DND-41 (cell line): ENCODE measurements at regions not wholly inside any gene's neighbourhood (a gene's known extent, or its start where the extent isn't known, plus 50 kb on each side); places are given as distances from the start of the nearest gene placed in this dataset.

Experiments used
- ATAC-seq: fragments of 200-7000 bp; cut with Tn5 transposase; 3 replicates; pipeline ENCODE4 v1.9.1; 2021; ENCODE audit warnings: low read depth; ENCODE audit not compliant: insufficient read depth
- DNase-seq: peaks from one replicate; pipeline ENCODE4 v3.0.0-alpha.2; 2020
- H2AFZ ChIP-seq: 2 replicates; pipeline ENCODE4 v1.6.0; 2012; ENCODE audit warnings: low read depth, low read length
- H3K27ac ChIP-seq: 2 replicates; pipeline ENCODE4 v1.5.1; 2012; ENCODE audit warnings: low read length, inconsistent platforms
- H3K27me3 ChIP-seq: fragments of 200-600 bp; sonication (generic); 2 replicates; pipeline ENCODE4 v1.6.0; 2012; ENCODE audit warnings: low read length, mild to moderate bottlenecking, inconsistent platforms; ENCODE audit not compliant: insufficient read depth, poor library complexity
- H3K36me3 ChIP-seq: 2 replicates; pipeline ENCODE4 v1.5.1; 2012; ENCODE audit warnings: low read length, inconsistent platforms; ENCODE audit not compliant: insufficient read depth
- H3K4me1 ChIP-seq: 2 replicates; pipeline ENCODE4 v1.5.1; 2012; ENCODE audit warnings: mild to moderate bottlenecking, low read length; ENCODE audit not compliant: insufficient read depth
- H3K4me2 ChIP-seq: 2 replicates; pipeline ENCODE4 v1.6.0; 2012; ENCODE audit warnings: mild to moderate bottlenecking, moderate library complexity, low read length, inconsistent platforms; ENCODE audit not compliant: insufficient read depth
- H3K4me3 ChIP-seq, 2 experiments: fragments of 200-600 bp in 1 of 2; shearing (Covaris generic) in 1 of 2; 2 replicates each; pipeline ENCODE4 v1.5.1; 2012 to 2016; ENCODE audit warnings: inconsistent platforms in 2 of 2, low read length in 2 of 2, mild to moderate bottlenecking in 2 of 2, low read depth in 1 of 2, moderate library complexity in 1 of 2
- H3K79me2 ChIP-seq: 2 replicates; pipeline ENCODE4 v1.6.0; 2012; ENCODE audit warnings: low read length, inconsistent platforms; ENCODE audit not compliant: insufficient read depth
- H3K9ac ChIP-seq: 2 replicates; pipeline ENCODE4 v1.6.0; 2012; ENCODE audit warnings: low read depth, mild to moderate bottlenecking, inconsistent platforms, low read length, moderate library complexity
- H3K9me3 ChIP-seq: 2 replicates; pipeline ENCODE4 v1.5.1; 2012; ENCODE audit warnings: low read length, moderate library complexity, mild to moderate bottlenecking, inconsistent platforms; ENCODE audit not compliant: insufficient read depth, severe bottlenecking
- H4K20me1 ChIP-seq: 2 replicates; pipeline ENCODE4 v1.6.0; 2012; ENCODE audit warnings: low read length; ENCODE audit not compliant: insufficient read depth
- EZH2 ChIP-seq: IDR thresholded peaks from 3 replicates; pipeline ENCODE4 v1.6.1; 2012; ENCODE audit warnings: borderline replicate concordance, low read depth, mild to moderate bottlenecking, moderate library complexity, low read length, inconsistent platforms; ENCODE audit not compliant: severe bottlenecking
- TF ChIP-seq, protein P1 (sequence below): IDR thresholded peaks from 2 replicates; pipeline ENCODE4 v1.5.1; 2012; ENCODE audit warnings: borderline replicate concordance, low read length, moderate library complexity, mild to moderate bottlenecking; ENCODE audit not compliant: poor library complexity, severe bottlenecking; ENCODE audit errors: extremely low read depth

DNA sequence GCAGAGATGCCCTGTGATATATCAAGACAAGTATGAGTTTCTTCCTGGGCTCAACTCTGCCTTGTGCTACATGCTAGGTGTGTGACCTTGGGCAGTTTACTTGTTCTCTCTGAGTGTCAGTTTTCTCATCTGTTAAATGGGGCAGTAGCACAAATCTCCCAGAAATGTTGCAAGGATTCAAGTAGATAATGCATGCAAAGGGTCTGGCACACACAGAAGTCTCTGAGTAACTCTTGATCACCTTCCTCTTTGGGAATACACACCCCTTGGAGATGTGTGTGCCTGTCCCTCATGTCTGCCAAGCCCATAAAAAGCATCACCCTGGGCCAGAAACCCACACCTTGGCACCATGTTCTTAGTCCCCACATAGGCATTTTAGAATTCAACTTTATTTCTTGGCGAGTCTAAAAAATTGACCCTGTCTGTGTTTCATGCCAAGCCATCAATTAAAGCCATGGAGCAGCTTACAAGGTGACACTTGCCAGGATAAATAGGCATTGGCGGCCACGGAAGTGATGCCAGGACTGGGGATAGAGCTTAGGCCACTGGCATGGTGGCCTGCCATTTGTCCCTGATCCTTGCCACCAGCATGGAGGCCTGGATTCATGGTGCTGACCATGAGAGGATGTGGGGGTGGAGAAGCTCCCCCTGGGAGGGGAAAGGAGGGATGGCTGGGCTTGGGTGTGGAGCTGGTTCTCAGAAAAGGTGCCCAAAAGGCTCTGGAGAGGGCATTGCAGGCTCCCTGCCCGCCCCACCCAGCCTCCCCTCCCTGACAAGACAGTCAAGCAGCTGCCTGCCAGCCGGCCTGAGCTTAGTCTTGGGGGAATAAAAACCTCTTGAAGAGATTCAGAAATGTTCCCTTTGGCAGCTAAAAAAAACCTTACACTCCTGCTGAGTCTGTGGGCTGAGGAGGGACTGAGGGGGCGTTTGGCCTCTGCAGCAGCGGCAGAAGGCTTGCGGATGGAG is 118.0 kb upstream of the IPO9 start:
- Histone ChIP-seq H3K4me3 (no peak overlapping the region), H4K20me1 (peaks cover 3% of the 10 kb centered on the region), H2AFZ (no peak overlapping the region), H3K27ac (no peak overlapping the region), H3K4me1 (no peaks in the 10 kb centered on the region), H3K36me3 (no peaks in the 10 kb centered on the region), H3K9me3 (no peaks in the 10 kb centered on the region), H3K4me2 (no peak overlapping the region), H3K9ac (no peak overlapping the region), H3K27me3 (peaks cover 13% of the 10 kb centered on the region), H3K79me2 (no peaks in the 10 kb centered on the region)
- ATAC-seq (no peak), DNase-seq (no peak)
- TF ChIP-seq EZH2 = no peak
- TF ChIP-seq, protein P1, sequence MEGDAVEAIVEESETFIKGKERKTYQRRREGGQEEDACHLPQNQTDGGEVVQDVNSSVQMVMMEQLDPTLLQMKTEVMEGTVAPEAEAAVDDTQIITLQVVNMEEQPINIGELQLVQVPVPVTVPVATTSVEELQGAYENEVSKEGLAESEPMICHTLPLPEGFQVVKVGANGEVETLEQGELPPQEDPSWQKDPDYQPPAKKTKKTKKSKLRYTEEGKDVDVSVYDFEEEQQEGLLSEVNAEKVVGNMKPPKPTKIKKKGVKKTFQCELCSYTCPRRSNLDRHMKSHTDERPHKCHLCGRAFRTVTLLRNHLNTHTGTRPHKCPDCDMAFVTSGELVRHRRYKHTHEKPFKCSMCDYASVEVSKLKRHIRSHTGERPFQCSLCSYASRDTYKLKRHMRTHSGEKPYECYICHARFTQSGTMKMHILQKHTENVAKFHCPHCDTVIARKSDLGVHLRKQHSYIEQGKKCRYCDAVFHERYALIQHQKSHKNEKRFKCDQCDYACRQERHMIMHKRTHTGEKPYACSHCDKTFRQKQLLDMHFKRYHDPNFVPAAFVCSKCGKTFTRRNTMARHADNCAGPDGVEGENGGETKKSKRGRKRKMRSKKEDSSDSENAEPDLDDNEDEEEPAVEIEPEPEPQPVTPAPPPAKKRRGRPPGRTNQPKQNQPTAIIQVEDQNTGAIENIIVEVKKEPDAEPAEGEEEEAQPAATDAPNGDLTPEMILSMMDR = no peak

DNA sequence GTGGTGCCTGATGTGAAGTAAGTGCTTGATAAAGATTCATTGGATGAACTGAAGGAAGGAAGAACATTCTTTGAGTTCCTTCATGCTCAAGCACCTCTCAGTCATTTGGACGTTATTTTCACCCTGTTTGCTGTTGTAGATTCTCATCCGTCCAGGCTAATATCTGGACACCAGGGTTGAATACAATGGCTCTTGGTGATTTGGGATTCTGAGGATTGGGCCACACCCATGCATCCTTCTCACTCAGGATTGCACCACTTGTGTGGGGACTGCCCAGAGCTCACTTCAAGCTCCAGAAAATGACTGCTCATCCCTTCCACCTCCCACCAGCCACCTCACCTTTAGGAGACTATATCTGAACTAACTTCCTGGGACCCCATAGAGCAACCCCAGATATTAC is 117.1 kb upstream of the IPO9 start:
- no peak overlapping the region for H3K4me2 ChIP-seq
- no peak overlapping the region for H3K27ac ChIP-seq

DNA sequence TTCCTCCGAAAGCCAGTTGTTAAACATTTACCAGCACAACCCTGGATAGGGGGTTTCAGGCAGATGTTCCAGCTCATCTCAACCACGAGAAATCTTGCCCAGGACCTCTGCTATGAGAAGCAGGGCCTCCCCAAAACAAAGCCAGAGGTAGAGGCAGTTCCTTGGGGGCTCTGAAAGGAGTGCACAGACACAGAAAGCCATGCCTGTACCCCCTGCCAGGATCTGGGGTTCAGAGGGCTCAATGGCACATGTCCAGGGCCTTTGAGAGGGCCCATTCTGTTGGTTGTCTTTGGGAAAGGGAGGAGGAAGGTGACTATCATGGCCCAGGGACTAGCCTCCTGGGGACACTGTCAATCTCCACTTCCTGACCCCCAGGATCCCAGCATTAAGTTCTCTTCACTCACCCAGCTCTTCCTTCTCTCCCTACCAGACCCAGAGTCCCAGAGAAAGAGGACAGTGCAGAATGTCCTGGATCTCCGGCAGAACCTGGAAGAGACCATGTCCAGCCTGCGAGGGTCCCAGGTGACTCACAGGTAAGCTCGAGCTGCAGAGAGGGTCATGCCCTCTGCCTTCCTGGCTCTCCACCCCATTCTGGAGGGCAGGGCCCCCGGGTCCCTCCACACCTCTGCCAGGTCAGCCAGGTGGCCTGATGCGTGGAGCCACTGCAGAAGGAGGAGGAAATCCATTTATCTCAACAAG is 116.4 kb upstream of the IPO9 start:
- TF ChIP-seq, protein P1 = no peak
- no peak for TF ChIP-seq EZH2
- H3K9me3 ChIP-seq = no peaks in the 10 kb centered on the region
- no peaks in the 10 kb centered on the region for H3K36me3 ChIP-seq
- no peak overlapping the region for H3K27ac ChIP-seq
- H2AFZ ChIP-seq = no peak overlapping the region
- DNase-seq (no peak), ATAC-seq (no peak)
- H3K9ac ChIP-seq = no peak overlapping the region
- H3K27me3 ChIP-seq = peaks cover 7% of the 10 kb centered on the region
- H3K4me2 ChIP-seq = no peak overlapping the region
- peaks cover 3% of the 10 kb centered on the region for H4K20me1 ChIP-seq
- H3K79me2 ChIP-seq = no peaks in the 10 kb centered on the region
- H3K4me3 ChIP-seq = no peak overlapping the region
- H3K4me1 ChIP-seq = no peaks in the 10 kb centered on the region

More for the DNA sequence above, 117.1 kb upstream of the IPO9 start:
- DNase-seq (no peak), ATAC-seq (no peak)
- H4K20me1 ChIP-seq = peaks cover 3% of the 10 kb centered on the region
- no peak for TF ChIP-seq EZH2
- TF ChIP-seq, protein P1 = no peak
- no peaks in the 10 kb centered on the region for H3K79me2 ChIP-seq
- H3K4me3 ChIP-seq = no peak overlapping the region
- no peak overlapping the region for H3K9ac ChIP-seq
- H3K9me3 ChIP-seq = no peaks in the 10 kb centered on the region
- no peaks in the 10 kb centered on the region for H3K36me3 ChIP-seq
- H3K4me1 ChIP-seq = no peaks in the 10 kb centered on the region
- H3K27me3 ChIP-seq = peaks cover 13% of the 10 kb centered on the region
- no peak overlapping the region for H2AFZ ChIP-seq
